Naive thymus-derived CD4-positive, alpha-beta T cell (primary cell): ENCODE measurements at regions not wholly inside any gene's neighbourhood (a gene's known extent, or its start where the extent isn't known, plus 50 kb on each side); places are given as distances from the start of the nearest gene placed in this dataset.

Experiments
- ATAC-seq: fragments of 150-1000 bp; cut with Tn5 transposase; 2 replicates; pipeline ENCODE4 v1.10.0; 2021; ENCODE audit warnings: mild to moderate bottlenecking, moderate library complexity
- CTCF ChIA-PET: fragments of 350-600 bp; sonication (Branson Sonifier 250); formaldehyde crosslinking; loops from one replicate; lab custom pipeline; 2021; ENCODE audit warnings: antibody characterized with exemption; lab: Charles Lee
- POLR2A ChIA-PET: fragments of 350-600 bp; sonication (Branson Sonifier 250); formaldehyde crosslinking; loops from one replicate; lab custom pipeline; 2021; ENCODE audit warnings: antibody characterized with exemption, inconsistent platforms; lab: Charles Lee
- DNase-seq, 9 donors: peaks; one replicate each; pipeline versions ENCODE4 v3.0.0 to v3.0.0-alpha.2; 2020 to 2022; ENCODE audit warnings: mixed read lengths in 1 of 9
- H3K27ac ChIP-seq: one replicate; pipeline ENCODE4 v1.7.0; 2013; ENCODE audit warnings: mild to moderate bottlenecking, low read depth, low read length, moderate library complexity
- H3K27me3 ChIP-seq, 2 donors: one replicate each; pipeline ENCODE4 v1.7.0; 2013; ENCODE audit warnings: low read length in 2 of 2, mild to moderate bottlenecking in 2 of 2, moderate library complexity in 2 of 2; ENCODE audit not compliant: control insufficient read depth in 2 of 2, insufficient read depth in 2 of 2
- H3K36me3 ChIP-seq, 3 experiments: 1 replicate in 2 of 3; 2 replicates in 1 of 3; pipeline ENCODE4 v1.7.0; 2013; ENCODE audit warnings: low read length in 3 of 3, mild to moderate bottlenecking in 3 of 3, moderate library complexity in 1 of 3; ENCODE audit not compliant: insufficient read depth in 3 of 3, control insufficient read depth in 2 of 3
- H3K4me1 ChIP-seq, 2 donors: one replicate each; pipeline ENCODE4 v1.7.0; 2013; ENCODE audit warnings: low read length in 2 of 2, mild to moderate bottlenecking in 2 of 2, moderate library complexity in 1 of 2; ENCODE audit not compliant: control insufficient read depth in 2 of 2, insufficient read depth in 2 of 2
- H3K4me3 ChIP-seq: 2 replicates; pipeline ENCODE4 v1.7.0; 2013; ENCODE audit warnings: mild to moderate bottlenecking, low read length
- H3K9me3 ChIP-seq, 3 experiments: 1 replicate in 2 of 3; 2 replicates in 1 of 3; pipeline ENCODE4 v1.7.0; 2013; ENCODE audit warnings: low read length in 3 of 3; ENCODE audit not compliant: control insufficient read depth in 2 of 3
- H3K27ac Mint-ChIP-seq, 9 donors: one replicate each; pipeline ENCODE4 v1.8.0; 2020 to 2022; ENCODE audit warnings: mixed read lengths in 9 of 9, mild to moderate bottlenecking in 8 of 9, moderate library complexity in 5 of 9, inconsistent platforms in 2 of 9
- H3K27me3 Mint-ChIP-seq, 5 donors: one replicate each; pipeline ENCODE4 v1.8.0; 2021 to 2022; ENCODE audit warnings: mixed read lengths in 5 of 5, mild to moderate bottlenecking in 1 of 5
- H3K36me3 Mint-ChIP-seq, 5 donors: one replicate each; pipeline ENCODE4 v1.8.0; 2020 to 2022; ENCODE audit warnings: mixed read lengths in 5 of 5, mild to moderate bottlenecking in 3 of 5, inconsistent platforms in 1 of 5
- H3K4me1 Mint-ChIP-seq, 7 donors: one replicate each; pipeline ENCODE4 v1.8.0; 2020 to 2022; ENCODE audit warnings: mixed read lengths in 7 of 7, mild to moderate bottlenecking in 3 of 7, inconsistent platforms in 1 of 7
- H3K4me3 Mint-ChIP-seq, 10 donors: one replicate each; pipeline ENCODE4 v1.8.0; 2020 to 2022; ENCODE audit warnings: mild to moderate bottlenecking in 10 of 10, mixed read lengths in 10 of 10, moderate library complexity in 6 of 10, inconsistent platforms in 2 of 10
- H3K9me3 Mint-ChIP-seq, 11 donors: one replicate each; pipeline ENCODE4 v1.8.0; 2020 to 2022; ENCODE audit warnings: mixed read lengths in 11 of 11, mild to moderate bottlenecking in 4 of 11, inconsistent platforms in 1 of 11, moderate library complexity in 1 of 11
- intact Hi-C, 2 donors: fragments of 100-400 bp; cut with micrococcal nuclease; formaldehyde crosslinking; loops; one replicate each; pipeline ENCODE4 v1.15.1; 2023

- ChIA-PET CTCF (no interaction called here), POLR2A (no interaction called here)
- Histone ChIP-seq H3K27ac (no peak overlapping the region), H3K36me3 (no peaks in the 10 kb centered on the region), H3K4me3 (no peak overlapping the region), H3K9me3 (no peaks in the 10 kb centered on the region), H3K27me3 (no peaks in the 10 kb centered on the region), H3K4me1 (no peaks in the 10 kb centered on the region)
- intact Hi-C loops: no loop called here
- ATAC-seq: no peak
- no peak overlapping the region for H3K27ac Mint-ChIP-seq
- H3K27me3 Mint-ChIP-seq: no peaks in the 10 kb centered on the region
- no peaks in the 10 kb centered on the region for H3K4me1 Mint-ChIP-seq
- no peak for DNase-seq
- no peak overlapping the region for H3K4me3 Mint-ChIP-seq
- H3K9me3 Mint-ChIP-seq: peaks cover 0 to 18% (median 4%) of the 10 kb centered on the region in 11 donors
- H3K36me3 Mint-ChIP-seq: no peaks in the 10 kb centered on the region
These were observed 102.6 kb upstream of the EPHA6 start for GRCh38 chr3:96711816-96712215.

GRCh38 chr3:96712792-96713191 is 101.6 kb upstream of the EPHA6 start:
- intact Hi-C loops: no loop called here
- ATAC-seq: no peak
- Mint-ChIP-seq H3K4me3 (no peak overlapping the region), H3K36me3 (no peaks in the 10 kb centered on the region), H3K9me3 (peaks cover 0 to 18% (median 4%) of the 10 kb centered on the region in 11 donors), H3K27me3 (no peaks in the 10 kb centered on the region), H3K4me1 (no peaks in the 10 kb centered on the region), H3K27ac (no peak overlapping the region)
- CTCF ChIA-PET: no interaction called here
- Histone ChIP-seq H3K36me3 (no peaks in the 10 kb centered on the region), H3K27ac (no peak overlapping the region), H3K4me3 (no peak overlapping the region), H3K27me3 (no peaks in the 10 kb centered on the region), H3K9me3 (no peaks in the 10 kb centered on the region), H3K4me1 (no peaks in the 10 kb centered on the region)
- DNase-seq: no peak
- POLR2A ChIA-PET: no interaction called here

- no peaks in the 10 kb centered on the region for H3K9me3 ChIP-seq
- Mint-ChIP-seq H3K4me3 (no peak overlapping the region), H3K9me3 (peaks cover 0 to 18% (median under 1%) of the 10 kb centered on the region in 11 donors), H3K36me3 (no peaks in the 10 kb centered on the region), H3K27ac (no peak overlapping the region), H3K4me1 (no peaks in the 10 kb centered on the region), H3K27me3 (no peaks in the 10 kb centered on the region)
- ChIA-PET CTCF (no interaction called here), POLR2A (no interaction called here)
- intact Hi-C loops: no loop called here
- H3K4me3 ChIP-seq: no peak overlapping the region
- DNase-seq (no peak), ATAC-seq (no peak)
- no peak overlapping the region for H3K27ac ChIP-seq
- H3K27me3 ChIP-seq: no peaks in the 10 kb centered on the region
- no peaks in the 10 kb centered on the region for H3K36me3 ChIP-seq
- H3K4me1 ChIP-seq: peaks cover 0 to 3% of the 10 kb centered on the region in 2 donors
These were observed 94.5 kb upstream of the EPHA6 start for GRCh38 chr3:96719921-96720320.

- Histone ChIP-seq H3K27ac (no peak overlapping the region), H3K4me1 (no peaks in the 10 kb centered on the region), H3K4me3 (no peak overlapping the region), H3K27me3 (no peaks in the 10 kb centered on the region), H3K9me3 (no peaks in the 10 kb centered on the region), H3K36me3 (no peaks in the 10 kb centered on the region)
- peaks cover 0 to 3% (median 0%) of the 10 kb centered on the region in 5 donors for H3K36me3 Mint-ChIP-seq
- H3K4me1 Mint-ChIP-seq: no peaks in the 10 kb centered on the region
- H3K27ac Mint-ChIP-seq: no peak overlapping the region
- ChIA-PET CTCF (no interaction called here), POLR2A (no interaction called here)
- peaks cover 0 to 12% (median 0%) of the 10 kb centered on the region in 11 donors for H3K9me3 Mint-ChIP-seq
- H3K4me3 Mint-ChIP-seq: no peak overlapping the region
- no peaks in the 10 kb centered on the region for H3K27me3 Mint-ChIP-seq
- DNase-seq: no peak
- intact Hi-C loops: no loop called here
- ATAC-seq: no peak
These were observed 83.4 kb upstream of the EPHA6 start for GRCh38 chr3:96731031-96731430.

GRCh38 chr3:96734273-96735009 is 80.0 kb upstream of the EPHA6 start:
- ATAC-seq (no peak), DNase-seq (no peak)
- peaks cover 0 to 3% (median 0%) of the 10 kb centered on the region in 5 donors for H3K36me3 Mint-ChIP-seq
- Histone ChIP-seq H3K27me3 (no peaks in the 10 kb centered on the region), H3K4me3 (no peak overlapping the region), H3K9me3 (no peaks in the 10 kb centered on the region), H3K36me3 (no peaks in the 10 kb centered on the region), H3K27ac (no peak overlapping the region), H3K4me1 (no peaks in the 10 kb centered on the region)
- no peaks in the 10 kb centered on the region for H3K4me1 Mint-ChIP-seq
- ChIA-PET POLR2A (no interaction called here), CTCF (no interaction called here)
- H3K9me3 Mint-ChIP-seq: peaks cover 0 to 16% (median 2%) of the 10 kb centered on the region in 11 donors
- no peak overlapping the region for H3K4me3 Mint-ChIP-seq
- intact Hi-C loops: no loop called here
- no peaks in the 10 kb centered on the region for H3K27me3 Mint-ChIP-seq
- H3K27ac Mint-ChIP-seq: no peak overlapping the region

GRCh38 chr3:96748139-96748538 is 66.3 kb upstream of the EPHA6 start:
- CTCF ChIA-PET: interaction anchor here (0.7 kb wide), 1 partner anchor 1578 kb away, joined by 3 read pairs; no protein-coding TSS in a partner anchor
- H3K36me3 Mint-ChIP-seq: no peaks in the 10 kb centered on the region
- no peak for DNase-seq
- no peak overlapping the region for H3K27ac ChIP-seq
- H3K9me3 ChIP-seq: peaks cover 0 to 7% (median 0%) of the 10 kb centered on the region in 3 experiments
- H3K4me1 Mint-ChIP-seq: no peaks in the 10 kb centered on the region
- H3K4me1 ChIP-seq: no peaks in the 10 kb centered on the region
- no peak for ATAC-seq
- H3K4me3 Mint-ChIP-seq: no peak overlapping the region
- no peaks in the 10 kb centered on the region for H3K36me3 ChIP-seq
- H3K27ac Mint-ChIP-seq: no peak overlapping the region
- no peaks in the 10 kb centered on the region for H3K27me3 Mint-ChIP-seq
- H3K9me3 Mint-ChIP-seq: peaks cover 0 to 13% (median 2%) of the 10 kb centered on the region in 11 donors
- POLR2A ChIA-PET: no interaction called here
- no peak overlapping the region for H3K4me3 ChIP-seq
- H3K27me3 ChIP-seq: no peaks in the 10 kb centered on the region
- intact Hi-C loops: no loop called here
